GM19372 (cell line): ENCODE measurements at regions not wholly inside any gene's neighbourhood (a gene's known extent, or its start where the extent isn't known, plus 50 kb on each side); places are given as distances from the start of the nearest gene placed in this dataset.

ENCODE experiments used
- ATAC-seq: cut with Tn5 transposase; IDR thresholded peaks from one replicate; pipeline ENCODE4 v1.9.1; 2021; ENCODE audit warnings: mild to moderate bottlenecking, low read depth, moderate library complexity; ENCODE audit not compliant: unreplicated experiment

- ATAC-seq, result no peak
Measured at GRCh38 chr4:183763990-183764754, 105.1 kb downstream of the TRAPPC11 start.

DNA sequence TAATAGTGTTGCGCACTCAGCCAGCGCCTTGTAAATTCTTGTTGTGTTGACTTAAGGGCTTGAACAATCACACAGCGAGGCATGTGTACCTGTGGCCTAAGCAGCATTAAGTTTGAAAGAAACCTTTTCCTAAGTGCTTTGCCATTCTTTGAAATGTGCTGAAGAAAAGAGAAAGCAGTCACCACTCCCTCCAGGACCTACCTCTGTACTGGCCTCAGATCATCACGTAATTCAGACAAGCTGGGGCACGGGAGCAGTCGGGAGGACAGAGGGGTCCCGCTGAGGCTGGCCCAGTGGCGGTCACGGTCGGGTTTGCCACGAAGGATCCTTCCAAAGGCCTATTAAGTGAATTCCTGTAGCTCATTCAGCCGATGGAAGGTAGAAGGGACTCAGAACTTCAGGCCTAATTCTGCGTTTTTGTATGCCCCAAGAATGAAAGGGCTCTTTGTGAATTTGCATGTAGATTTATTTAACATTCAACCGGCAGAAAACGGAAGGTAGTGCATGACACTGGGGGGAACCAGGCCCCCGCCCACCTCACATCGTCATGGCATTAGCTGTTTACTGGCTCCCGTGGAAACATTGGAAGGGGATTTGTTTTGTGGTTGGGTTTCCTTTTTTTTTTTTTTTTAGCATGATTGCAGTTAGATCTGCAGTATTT lies 106.3 kb downstream of the TRAPPC11 start:
- ATAC-seq, result no peak

DNA sequence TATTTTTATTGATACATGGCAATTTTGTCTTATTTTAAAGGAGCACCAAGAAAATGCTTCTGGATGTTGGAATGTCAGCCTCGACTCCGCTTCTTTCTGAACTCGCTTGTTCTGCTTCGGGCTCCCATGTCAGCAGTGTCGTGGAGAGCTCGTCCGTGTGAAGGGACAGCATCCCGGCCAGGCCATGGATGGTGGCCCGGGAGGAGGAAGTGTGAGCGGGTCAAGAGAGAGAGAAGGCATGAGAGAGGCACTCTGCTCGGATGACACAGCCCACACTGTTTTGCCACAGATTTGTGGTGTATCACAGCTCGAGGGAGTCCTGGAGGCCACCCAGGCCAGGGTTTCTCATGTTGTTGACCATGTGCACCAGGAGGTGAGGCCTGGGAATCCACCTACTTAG lies 107.0 kb downstream of the TRAPPC11 start:
- no peak for ATAC-seq

GRCh38 chr4:183770906-183771305 lies 111.8 kb downstream of the TRAPPC11 start:
- ATAC-seq, result no peak

DNA sequence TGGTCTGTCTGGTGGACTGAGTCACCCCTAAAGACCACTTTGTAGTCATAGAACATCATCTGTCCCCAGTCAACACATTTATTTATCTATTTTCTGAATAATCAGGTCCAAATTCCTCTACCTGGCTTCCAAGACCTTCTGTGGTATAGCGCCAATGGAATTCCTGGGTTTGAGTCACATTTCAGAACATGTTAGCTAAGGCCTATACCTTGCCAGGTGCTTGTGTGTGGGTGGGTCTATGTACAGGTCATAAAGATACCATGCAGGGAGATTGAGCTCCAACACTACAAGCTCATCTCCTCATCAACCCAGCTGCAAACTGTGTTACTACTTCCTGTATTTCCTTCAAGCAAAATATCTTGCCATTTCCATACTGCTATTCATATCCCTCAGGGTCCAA lies 113.3 kb downstream of the TRAPPC11 start:
- no peak for ATAC-seq

DNA sequence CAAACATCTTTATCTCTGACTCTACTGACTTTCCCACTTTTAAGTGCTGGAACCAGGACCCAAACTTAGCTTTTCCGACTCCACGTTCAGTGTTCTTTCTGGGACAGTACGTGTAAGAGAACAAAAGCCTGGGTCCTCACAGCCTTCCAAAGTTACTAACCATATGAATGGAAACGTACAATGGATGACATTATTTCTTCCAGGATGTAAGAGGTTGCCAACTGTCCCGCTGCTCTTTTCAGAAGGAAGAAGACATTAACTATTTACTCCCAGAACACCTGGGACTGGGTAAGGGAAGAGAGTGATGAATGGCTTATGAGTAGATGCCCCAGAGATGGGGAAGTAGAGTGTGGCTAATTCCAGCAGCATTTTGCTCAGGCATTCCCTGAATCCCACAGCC lies 114.7 kb downstream of the TRAPPC11 start:
- no peak for ATAC-seq

DNA sequence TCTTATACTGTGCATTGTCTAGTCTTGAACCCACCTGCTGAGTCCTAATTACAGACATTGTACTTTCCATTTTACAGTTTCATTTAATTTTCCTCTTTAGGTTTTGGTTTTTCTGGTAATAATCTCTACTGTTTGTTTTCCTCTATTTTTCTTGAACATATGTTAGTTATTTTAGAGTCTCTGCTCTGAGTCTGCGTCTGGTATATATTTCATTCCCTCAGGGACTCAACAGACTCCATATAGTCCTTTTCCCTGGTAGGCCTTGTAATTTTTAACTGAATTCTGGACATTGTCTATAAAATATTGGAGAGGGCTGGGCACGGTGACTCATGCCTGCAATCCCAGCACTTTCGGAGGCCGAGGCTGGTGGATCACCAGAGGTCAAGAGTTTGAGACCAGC lies 121.8 kb upstream of the STOX2 start:
- ATAC-seq, result no peak

GRCh38 chr4:183783991-183784553 lies 121.0 kb upstream of the STOX2 start:
- no peak for ATAC-seq

GRCh38 chr4:183788308-183788905 lies 116.7 kb upstream of the STOX2 start:
- no peak for ATAC-seq

DNA sequence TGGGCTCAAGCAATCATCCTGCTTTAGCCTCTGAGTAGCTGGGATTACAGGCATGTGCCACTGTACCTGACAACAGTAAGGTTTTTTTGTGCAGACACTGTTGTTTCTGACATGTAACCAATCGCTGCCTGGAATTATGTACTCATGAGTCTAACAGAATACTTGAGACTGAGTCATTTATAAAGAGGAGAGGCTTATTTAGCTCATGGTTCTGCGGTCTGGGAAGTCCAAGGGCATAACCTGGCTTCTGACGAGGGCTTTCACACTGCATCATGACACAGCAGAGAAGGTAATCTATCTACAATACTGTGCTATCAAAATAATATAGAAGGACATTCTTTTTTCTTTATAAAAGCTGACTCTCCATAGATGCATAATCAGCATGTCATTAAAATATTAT lies 115.5 kb upstream of the STOX2 start:
- no peak for ATAC-seq

GRCh38 chr4:183790661-183791060 lies 114.4 kb upstream of the STOX2 start:
- ATAC-seq, result no peak

- ATAC-seq, result no peak
Measured at GRCh38 chr4:183797011-183797444, 108.1 kb upstream of the STOX2 start.

- no peak for ATAC-seq
Measured at GRCh38 chr4:183797445-183798300, 107.4 kb upstream of the STOX2 start.

DNA sequence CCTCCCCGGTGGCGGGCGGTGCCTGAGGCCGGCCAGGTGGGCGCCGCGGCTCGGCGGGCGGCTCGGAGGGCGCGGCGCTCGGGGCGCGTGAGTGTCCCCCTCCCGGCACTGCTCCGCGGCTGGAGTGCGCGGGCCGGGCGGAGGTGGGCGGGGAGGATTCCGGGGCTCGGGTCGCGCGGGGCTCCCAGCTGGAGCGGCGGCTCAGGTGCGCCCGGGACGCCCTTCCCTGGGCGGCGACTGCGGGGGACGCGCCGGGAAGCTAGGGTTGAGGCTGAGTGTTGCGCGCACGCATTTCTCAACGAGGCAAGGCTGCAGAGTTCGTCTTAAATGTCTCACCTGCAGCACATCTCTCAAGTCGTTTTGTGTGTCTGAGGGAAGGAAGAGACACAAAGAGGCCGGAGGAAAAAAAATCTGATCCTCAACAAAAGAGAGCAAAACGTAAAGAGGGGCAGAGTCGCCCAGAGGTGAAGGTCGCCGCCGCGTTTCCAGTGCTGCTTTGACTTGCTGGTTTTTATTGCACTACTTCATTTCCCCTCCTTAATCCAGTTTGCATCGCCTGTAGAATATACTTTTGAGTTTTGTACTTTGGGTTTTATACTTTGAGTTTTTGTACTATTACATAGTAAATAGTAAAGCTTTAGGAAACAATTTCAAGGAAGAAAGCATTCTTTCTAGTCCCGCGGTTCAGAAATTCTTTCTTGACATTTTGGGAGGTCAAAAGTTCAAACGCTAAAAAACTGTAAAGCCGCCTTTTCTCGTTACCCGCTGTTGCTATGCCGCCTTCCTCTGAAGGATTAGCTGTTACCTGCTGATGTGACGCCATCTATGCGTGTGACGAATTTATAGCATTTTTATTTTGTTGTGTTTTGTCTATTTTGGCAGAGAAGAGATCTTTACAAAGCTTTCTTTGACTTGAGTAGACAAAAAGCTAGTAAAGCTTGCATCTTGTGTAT lies 106.5 kb upstream of the STOX2 start:
- no peak for ATAC-seq

GRCh38 chr4:183801457-183802165 lies 103.5 kb upstream of the STOX2 start:
- ATAC-seq, result no peak

DNA sequence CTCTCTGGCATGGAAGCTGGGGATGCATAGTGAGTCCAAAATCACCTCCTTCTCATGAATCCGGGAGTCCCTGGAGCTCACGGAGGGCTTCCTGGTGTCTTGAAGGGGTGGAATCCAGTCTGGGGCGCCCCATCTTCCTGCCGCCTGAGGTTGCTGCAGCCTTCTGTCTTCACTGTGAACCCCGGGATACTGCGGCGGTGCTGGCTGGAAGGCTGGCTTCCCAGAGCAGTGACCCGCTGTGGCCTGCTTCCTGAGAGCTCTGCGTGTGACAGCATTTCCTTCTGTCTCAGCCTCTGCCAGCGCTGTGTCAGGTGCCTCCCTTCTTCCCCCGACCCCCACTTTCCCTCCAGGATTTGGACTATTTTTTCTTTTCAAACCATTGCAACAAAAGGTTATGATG lies 98.8 kb upstream of the STOX2 start:
- no peak for ATAC-seq

DNA sequence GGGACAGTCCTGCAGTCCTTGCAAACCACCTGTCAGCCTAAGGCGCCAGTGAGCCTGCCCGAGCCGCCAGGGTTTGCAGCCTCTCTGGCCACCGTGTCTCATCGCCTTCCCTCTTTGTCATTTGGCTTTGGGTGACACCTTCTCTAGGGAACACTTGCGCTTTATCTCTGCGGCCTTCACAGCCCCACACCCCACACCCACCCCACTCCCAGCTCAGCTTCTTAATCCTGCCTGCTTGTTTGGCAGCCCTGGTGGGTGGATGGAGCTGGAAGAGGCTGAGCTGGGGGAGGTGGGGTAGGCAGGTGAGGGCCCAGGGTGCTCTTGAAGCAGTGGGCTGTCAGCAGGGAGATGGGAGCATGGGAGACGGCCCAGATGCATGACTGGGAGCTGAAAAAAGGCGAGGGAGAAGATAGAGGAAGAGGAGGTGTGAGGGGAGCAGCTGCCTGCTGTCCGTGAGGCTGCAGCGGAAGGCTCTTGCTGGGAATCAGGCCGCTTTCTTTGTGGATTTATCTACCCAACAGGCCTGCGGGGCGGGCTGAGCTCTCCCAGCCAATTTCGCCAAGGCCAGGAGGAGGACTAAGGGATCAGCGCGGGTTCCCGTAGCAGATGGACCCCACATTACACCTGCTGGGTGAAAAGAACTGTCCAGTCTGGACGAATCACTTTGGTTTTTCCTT lies 97.5 kb upstream of the STOX2 start:
- ATAC-seq, result no peak

GRCh38 chr4:183808097-183808456 lies 97.0 kb upstream of the STOX2 start:
- ATAC-seq, result no peak
